ENCODE measurements at regions not wholly inside any gene's neighbourhood (a gene's known extent, or its start where the extent isn't known, plus 50 kb on each side); places are given as distances from the start of the nearest gene placed in this dataset.

- H3K27me3 Mint-ChIP-seq, result no peaks in the 10 kb centered on the region
- no peak overlapping the region for H3K4me3 Mint-ChIP-seq
- Histone ChIP-seq H3K9me3 (ENCODE audit: control insufficient read depth in 2 of 2, low read length in 2 of 2) (no peaks in the 10 kb centered on the region), H3K4me1 (ENCODE audit: control insufficient read depth, insufficient read depth, low read length, poor library complexity, severe bottlenecking) (no peaks in the 10 kb centered on the region), H3K36me3 (ENCODE audit: control insufficient read depth, insufficient read depth, low read length) (no peaks in the 10 kb centered on the region), H3K27ac (ENCODE audit: insufficient read depth, low read length, poor library complexity, severe bottlenecking) (no peak overlapping the region), H3K4me3 (ENCODE audit: low read depth, low read length) (no peak overlapping the region), H3K27me3 (ENCODE audit: control insufficient read depth, insufficient read depth, low read length) (no peaks in the 10 kb centered on the region)
- peaks cover 2 to 11% (median 7%) of the 10 kb centered on the region in 7 donors for H3K9me3 Mint-ChIP-seq
- H3K4me1 Mint-ChIP-seq, result no peaks in the 10 kb centered on the region
- H3K36me3 Mint-ChIP-seq, result no peaks in the 10 kb centered on the region
- H3K27ac Mint-ChIP-seq, result no peak overlapping the region
- ATAC-seq (ENCODE audit: low read depth in 2 of 2) (no peak), DNase-seq (no peak)
Observed at GRCh38 chr4:162409048-162409447, 245.2 kb upstream of the FSTL5 start.

GRCh38 chr4:162408309-162408708 lies 244.5 kb upstream of the FSTL5 start:
- H3K9me3 Mint-ChIP-seq, result peaks cover 3 to 9% (median 5%) of the 10 kb centered on the region in 7 donors
- no peaks in the 10 kb centered on the region for H3K36me3 Mint-ChIP-seq
- no peak for ATAC-seq (ENCODE audit: low read depth in 2 of 2)

DNA sequence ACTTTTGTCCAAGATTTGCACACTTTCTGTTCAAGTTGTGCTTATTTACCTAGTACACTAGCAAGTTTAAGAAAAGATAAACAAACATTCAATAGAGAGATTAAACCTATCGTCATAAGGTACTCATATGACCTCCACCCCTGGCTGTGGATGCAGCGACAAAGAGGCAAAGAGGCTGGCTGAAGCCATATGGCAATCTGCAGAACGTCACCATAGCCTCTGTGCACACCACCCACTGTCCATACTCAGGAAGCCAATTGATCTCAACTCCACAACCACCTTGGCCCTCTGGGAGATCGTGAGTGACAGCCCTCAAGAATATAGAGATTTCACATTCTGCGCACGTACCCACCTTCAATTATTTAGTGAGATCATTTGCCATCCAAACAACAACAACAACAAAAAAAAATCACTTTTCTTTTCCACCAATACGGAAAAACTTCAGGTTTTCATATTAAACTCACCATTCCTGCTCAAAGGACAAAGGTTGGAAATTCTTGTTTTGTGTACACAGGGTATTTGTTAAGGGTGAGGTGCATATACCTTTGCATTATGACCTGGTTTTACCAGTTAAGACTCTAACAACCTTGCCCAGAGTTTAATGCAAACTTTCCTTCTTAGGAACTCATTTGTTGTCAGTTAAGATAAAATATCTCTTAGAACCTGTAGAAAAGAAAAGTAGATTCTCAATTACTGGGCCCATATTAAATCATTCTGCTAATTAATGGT lies 243.0 kb upstream of the FSTL5 start:
- Mint-ChIP-seq H3K4me1 (no peaks in the 10 kb centered on the region), H3K27ac (no peak overlapping the region), H3K9me3 (peaks cover 0 to 6% (median 4%) of the 10 kb centered on the region in 7 donors), H3K36me3 (no peaks in the 10 kb centered on the region), H3K27me3 (no peaks in the 10 kb centered on the region), H3K4me3 (no peak overlapping the region)
- no peak overlapping the region for H3K27ac ChIP-seq (ENCODE audit: insufficient read depth, low read length, poor library complexity, severe bottlenecking)
- no peak for DNase-seq
- H3K4me3 ChIP-seq (ENCODE audit: low read depth, low read length), result no peak overlapping the region
- no peaks in the 10 kb centered on the region for H3K4me1 ChIP-seq (ENCODE audit: control insufficient read depth, insufficient read depth, low read length, poor library complexity, severe bottlenecking)
- H3K36me3 ChIP-seq (ENCODE audit: control insufficient read depth, insufficient read depth, low read length), result no peaks in the 10 kb centered on the region
- no peaks in the 10 kb centered on the region for H3K9me3 ChIP-seq (ENCODE audit: control insufficient read depth in 2 of 2, low read length in 2 of 2)
- H3K27me3 ChIP-seq (ENCODE audit: control insufficient read depth, insufficient read depth, low read length), result no peaks in the 10 kb centered on the region
- no peak for ATAC-seq (ENCODE audit: low read depth in 2 of 2)

More at GRCh38 chr4:162408309-162408708, 244.5 kb upstream of the FSTL5 start:
- Histone ChIP-seq H3K4me1 (ENCODE audit: control insufficient read depth, insufficient read depth, low read length, poor library complexity, severe bottlenecking) (no peaks in the 10 kb centered on the region), H3K36me3 (ENCODE audit: control insufficient read depth, insufficient read depth, low read length) (no peaks in the 10 kb centered on the region), H3K27me3 (ENCODE audit: control insufficient read depth, insufficient read depth, low read length) (no peaks in the 10 kb centered on the region), H3K4me3 (ENCODE audit: low read depth, low read length) (no peak overlapping the region), H3K9me3 (ENCODE audit: control insufficient read depth in 2 of 2, low read length in 2 of 2) (no peaks in the 10 kb centered on the region), H3K27ac (ENCODE audit: insufficient read depth, low read length, poor library complexity, severe bottlenecking) (no peak overlapping the region)
- Mint-ChIP-seq H3K27ac (no peak overlapping the region), H3K4me1 (no peaks in the 10 kb centered on the region), H3K4me3 (no peak overlapping the region), H3K27me3 (no peaks in the 10 kb centered on the region)
- DNase-seq, result no peak

- no peaks in the 10 kb centered on the region for H3K36me3 Mint-ChIP-seq
- no peaks in the 10 kb centered on the region for H3K27me3 Mint-ChIP-seq
- DNase-seq (no peak), ATAC-seq (ENCODE audit: low read depth in 2 of 2) (no peak)
- Histone ChIP-seq H3K9me3 (ENCODE audit: control insufficient read depth in 2 of 2, low read length in 2 of 2) (no peaks in the 10 kb centered on the region), H3K4me1 (ENCODE audit: control insufficient read depth, insufficient read depth, low read length, poor library complexity, severe bottlenecking) (no peaks in the 10 kb centered on the region), H3K4me3 (ENCODE audit: low read depth, low read length) (no peak overlapping the region), H3K27ac (ENCODE audit: insufficient read depth, low read length, poor library complexity, severe bottlenecking) (no peak overlapping the region), H3K36me3 (ENCODE audit: control insufficient read depth, insufficient read depth, low read length) (no peaks in the 10 kb centered on the region), H3K27me3 (ENCODE audit: control insufficient read depth, insufficient read depth, low read length) (no peaks in the 10 kb centered on the region)
- H3K4me1 Mint-ChIP-seq, result no peaks in the 10 kb centered on the region
- peaks cover 0 to 6% (median 4%) of the 10 kb centered on the region in 7 donors for H3K9me3 Mint-ChIP-seq
- H3K4me3 Mint-ChIP-seq, result no peak overlapping the region
- H3K27ac Mint-ChIP-seq, result no peak overlapping the region
Observed at GRCh38 chr4:162403932-162404331, 240.1 kb upstream of the FSTL5 start.

DNA sequence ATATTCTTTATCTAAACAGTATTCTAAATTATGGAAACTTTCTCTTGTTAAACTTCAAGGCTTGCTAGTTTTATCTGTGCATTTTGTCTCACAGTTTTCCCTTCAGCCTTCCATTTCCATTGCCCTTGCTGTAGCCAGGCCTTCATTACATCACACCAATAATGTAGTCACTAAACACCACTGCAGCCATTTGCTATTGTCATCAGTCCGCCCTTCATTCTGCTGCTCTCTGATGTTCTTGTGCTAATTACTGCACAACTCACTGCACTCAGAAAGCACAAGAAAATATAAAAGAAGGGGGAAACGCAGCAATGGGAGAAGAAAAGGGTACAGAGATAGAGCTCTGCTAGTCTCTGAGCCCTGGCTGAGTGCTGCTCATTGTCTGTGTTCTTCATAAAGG lies 239.6 kb upstream of the FSTL5 start:
- no peaks in the 10 kb centered on the region for H3K4me1 Mint-ChIP-seq

GRCh38 chr4:162401021-162401420 lies 237.2 kb upstream of the FSTL5 start:
- ATAC-seq (ENCODE audit: low read depth in 2 of 2) (no peak), DNase-seq (no peak)
- H3K4me1 ChIP-seq (ENCODE audit: control insufficient read depth, insufficient read depth, low read length, poor library complexity, severe bottlenecking), result no peaks in the 10 kb centered on the region
- H3K4me3 ChIP-seq (ENCODE audit: low read depth, low read length), result no peak overlapping the region
- Mint-ChIP-seq H3K27ac (no peak overlapping the region), H3K27me3 (no peaks in the 10 kb centered on the region), H3K36me3 (no peaks in the 10 kb centered on the region), H3K9me3 (peaks cover 0 to 18% (median 6%) of the 10 kb centered on the region in 7 donors), H3K4me1 (no peaks in the 10 kb centered on the region), H3K4me3 (no peak overlapping the region)
- no peaks in the 10 kb centered on the region for H3K9me3 ChIP-seq (ENCODE audit: control insufficient read depth in 2 of 2, low read length in 2 of 2)
- no peaks in the 10 kb centered on the region for H3K36me3 ChIP-seq (ENCODE audit: control insufficient read depth, insufficient read depth, low read length)
- H3K27me3 ChIP-seq (ENCODE audit: control insufficient read depth, insufficient read depth, low read length), result no peaks in the 10 kb centered on the region
- H3K27ac ChIP-seq (ENCODE audit: insufficient read depth, low read length, poor library complexity, severe bottlenecking), result no peak overlapping the region

More for the DNA sequence above, 239.6 kb upstream of the FSTL5 start:
- H3K9me3 Mint-ChIP-seq, result peaks cover 0 to 6% (median 4%) of the 10 kb centered on the region in 7 donors
- no peak overlapping the region for H3K27ac ChIP-seq (ENCODE audit: insufficient read depth, low read length, poor library complexity, severe bottlenecking)
- no peaks in the 10 kb centered on the region for H3K4me1 ChIP-seq (ENCODE audit: control insufficient read depth, insufficient read depth, low read length, poor library complexity, severe bottlenecking)
- no peak overlapping the region for H3K4me3 ChIP-seq (ENCODE audit: low read depth, low read length)
- H3K4me3 Mint-ChIP-seq, result no peak overlapping the region
- no peaks in the 10 kb centered on the region for H3K36me3 ChIP-seq (ENCODE audit: control insufficient read depth, insufficient read depth, low read length)
- DNase-seq, result no peak
- H3K27me3 Mint-ChIP-seq, result no peaks in the 10 kb centered on the region
- H3K27me3 ChIP-seq (ENCODE audit: control insufficient read depth, insufficient read depth, low read length), result no peaks in the 10 kb centered on the region
- no peak overlapping the region for H3K27ac Mint-ChIP-seq
- ATAC-seq (ENCODE audit: low read depth in 2 of 2), result no peak
- H3K9me3 ChIP-seq (ENCODE audit: control insufficient read depth in 2 of 2, low read length in 2 of 2), result no peaks in the 10 kb centered on the region
- no peaks in the 10 kb centered on the region for H3K36me3 Mint-ChIP-seq

GRCh38 chr4:162392946-162393345 lies 229.1 kb upstream of the FSTL5 start:
- Mint-ChIP-seq H3K36me3 (no peaks in the 10 kb centered on the region), H3K9me3 (peaks cover 0 to 17% (median 8%) of the 10 kb centered on the region in 7 donors), H3K4me3 (no peak overlapping the region), H3K4me1 (no peaks in the 10 kb centered on the region), H3K27ac (no peak overlapping the region), H3K27me3 (no peaks in the 10 kb centered on the region)
- no peak for ATAC-seq (ENCODE audit: low read depth in 2 of 2)
- H3K36me3 ChIP-seq (ENCODE audit: control insufficient read depth, insufficient read depth, low read length), result no peaks in the 10 kb centered on the region
- peaks cover 0 to 3% of the 10 kb centered on the region in 2 experiments for H3K9me3 ChIP-seq (ENCODE audit: control insufficient read depth in 2 of 2, low read length in 2 of 2)
- H3K27me3 ChIP-seq (ENCODE audit: control insufficient read depth, insufficient read depth, low read length), result no peaks in the 10 kb centered on the region
- no peak overlapping the region for H3K4me3 ChIP-seq (ENCODE audit: low read depth, low read length)
- no peak overlapping the region for H3K27ac ChIP-seq (ENCODE audit: insufficient read depth, low read length, poor library complexity, severe bottlenecking)
- no peaks in the 10 kb centered on the region for H3K4me1 ChIP-seq (ENCODE audit: control insufficient read depth, insufficient read depth, low read length, poor library complexity, severe bottlenecking)
- DNase-seq, result no peak

DNA sequence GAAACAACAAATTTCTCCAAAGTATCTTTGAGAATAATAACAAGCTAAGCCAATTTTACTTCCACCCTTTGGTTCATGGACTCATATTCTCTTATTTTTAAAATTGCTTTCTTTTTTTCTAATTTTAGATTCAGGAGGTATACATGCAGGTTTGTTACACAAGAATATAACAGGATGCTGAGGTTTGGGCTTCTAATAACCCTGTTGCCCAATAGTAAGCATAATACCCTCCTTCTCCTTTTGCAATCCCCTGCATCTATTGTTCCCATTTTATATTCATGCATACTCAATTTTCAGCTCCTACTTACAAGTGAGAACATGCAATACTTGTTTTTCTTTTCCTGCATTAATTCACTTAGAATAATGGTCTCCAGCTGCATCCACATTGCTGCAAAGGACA lies 202.3 kb upstream of the FSTL5 start:
- H3K4me1 Mint-ChIP-seq, result no peaks in the 10 kb centered on the region
- H3K27me3 ChIP-seq (ENCODE audit: control insufficient read depth, insufficient read depth, low read length), result no peaks in the 10 kb centered on the region
- H3K36me3 Mint-ChIP-seq, result no peaks in the 10 kb centered on the region
- no peak for ATAC-seq (ENCODE audit: low read depth in 2 of 2)
- no peak overlapping the region for H3K27ac ChIP-seq (ENCODE audit: insufficient read depth, low read length, poor library complexity, severe bottlenecking)
- no peaks in the 10 kb centered on the region for H3K36me3 ChIP-seq (ENCODE audit: control insufficient read depth, insufficient read depth, low read length)
- no peak overlapping the region for H3K27ac Mint-ChIP-seq
- H3K27me3 Mint-ChIP-seq, result no peaks in the 10 kb centered on the region
- peaks cover 0 to 2% (median 0%) of the 10 kb centered on the region in 7 donors for H3K9me3 Mint-ChIP-seq
- peaks cover 4 to 14% of the 10 kb centered on the region in 2 experiments for H3K9me3 ChIP-seq (ENCODE audit: control insufficient read depth in 2 of 2, low read length in 2 of 2)
- DNase-seq, result no peak
- no peak overlapping the region for H3K4me3 ChIP-seq (ENCODE audit: low read depth, low read length)
- no peaks in the 10 kb centered on the region for H3K4me1 ChIP-seq (ENCODE audit: control insufficient read depth, insufficient read depth, low read length, poor library complexity, severe bottlenecking)
- no peak overlapping the region for H3K4me3 Mint-ChIP-seq
